ENCODE measurements at regions not wholly inside any gene's neighbourhood (a gene's known extent, or its start where the extent isn't known, plus 50 kb on each side); places are given as distances from the start of the nearest gene placed in this dataset.

DNA sequence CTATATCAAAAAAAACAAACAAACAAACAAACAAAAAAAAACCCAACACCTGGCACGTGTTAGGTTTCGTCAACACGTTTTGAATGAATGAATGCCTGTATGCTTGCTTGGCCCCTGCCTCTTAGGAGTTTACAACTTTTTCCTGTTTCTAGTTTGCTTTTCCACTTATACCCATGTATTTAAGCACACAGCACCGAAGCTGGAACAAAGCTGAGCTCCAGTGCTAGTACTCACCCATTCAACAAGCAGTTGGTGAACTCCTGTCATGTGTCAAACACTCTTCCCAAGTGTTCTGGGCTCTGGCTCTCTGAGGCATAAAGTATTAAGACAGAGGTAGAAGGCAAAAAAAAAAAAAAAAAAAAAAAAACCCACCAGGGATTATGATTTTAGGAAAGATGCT is 599.3 kb downstream of the BUD13 start:
- TF ChIP-seq, protein P1, sequence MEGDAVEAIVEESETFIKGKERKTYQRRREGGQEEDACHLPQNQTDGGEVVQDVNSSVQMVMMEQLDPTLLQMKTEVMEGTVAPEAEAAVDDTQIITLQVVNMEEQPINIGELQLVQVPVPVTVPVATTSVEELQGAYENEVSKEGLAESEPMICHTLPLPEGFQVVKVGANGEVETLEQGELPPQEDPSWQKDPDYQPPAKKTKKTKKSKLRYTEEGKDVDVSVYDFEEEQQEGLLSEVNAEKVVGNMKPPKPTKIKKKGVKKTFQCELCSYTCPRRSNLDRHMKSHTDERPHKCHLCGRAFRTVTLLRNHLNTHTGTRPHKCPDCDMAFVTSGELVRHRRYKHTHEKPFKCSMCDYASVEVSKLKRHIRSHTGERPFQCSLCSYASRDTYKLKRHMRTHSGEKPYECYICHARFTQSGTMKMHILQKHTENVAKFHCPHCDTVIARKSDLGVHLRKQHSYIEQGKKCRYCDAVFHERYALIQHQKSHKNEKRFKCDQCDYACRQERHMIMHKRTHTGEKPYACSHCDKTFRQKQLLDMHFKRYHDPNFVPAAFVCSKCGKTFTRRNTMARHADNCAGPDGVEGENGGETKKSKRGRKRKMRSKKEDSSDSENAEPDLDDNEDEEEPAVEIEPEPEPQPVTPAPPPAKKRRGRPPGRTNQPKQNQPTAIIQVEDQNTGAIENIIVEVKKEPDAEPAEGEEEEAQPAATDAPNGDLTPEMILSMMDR (IDR thresholded peaks at IDR 0.05; ENCODE audit: control insufficient read depth, insufficient read depth, low read depth, low read length, missing control alignments), result no peak
- DNase-seq (ENCODE audit: low read depth), result no peak
- H3K4me3 ChIP-seq (ENCODE audit: control insufficient read depth, low read depth, low read length), result no peak overlapping the region

DNA sequence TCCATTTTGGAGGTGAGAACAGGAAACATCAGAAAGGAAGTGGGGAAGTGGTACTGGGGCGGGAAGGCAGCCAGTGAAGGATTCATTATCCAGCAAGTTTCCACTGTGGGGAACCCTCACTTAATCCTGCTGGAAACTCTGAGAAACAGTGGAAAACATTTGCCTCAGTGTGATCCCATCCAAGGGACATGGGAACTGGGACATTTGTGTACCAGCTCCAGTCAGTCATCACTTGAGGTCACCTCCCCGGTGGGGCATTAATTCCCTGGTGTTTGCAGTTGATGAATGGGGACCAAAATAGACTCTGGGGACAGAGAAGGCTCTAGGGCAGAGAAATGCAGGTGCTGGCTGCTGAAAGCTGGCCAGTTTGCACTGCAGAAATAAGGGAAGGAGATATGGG is 599.9 kb downstream of the BUD13 start:
- no peak overlapping the region for H3K4me3 ChIP-seq (ENCODE audit: control insufficient read depth, low read depth, low read length)
- no peak for DNase-seq (ENCODE audit: low read depth)
- TF ChIP-seq, protein P1 (IDR thresholded peaks at IDR 0.05; ENCODE audit: control insufficient read depth, insufficient read depth, low read depth, low read length, missing control alignments), result no peak

DNA sequence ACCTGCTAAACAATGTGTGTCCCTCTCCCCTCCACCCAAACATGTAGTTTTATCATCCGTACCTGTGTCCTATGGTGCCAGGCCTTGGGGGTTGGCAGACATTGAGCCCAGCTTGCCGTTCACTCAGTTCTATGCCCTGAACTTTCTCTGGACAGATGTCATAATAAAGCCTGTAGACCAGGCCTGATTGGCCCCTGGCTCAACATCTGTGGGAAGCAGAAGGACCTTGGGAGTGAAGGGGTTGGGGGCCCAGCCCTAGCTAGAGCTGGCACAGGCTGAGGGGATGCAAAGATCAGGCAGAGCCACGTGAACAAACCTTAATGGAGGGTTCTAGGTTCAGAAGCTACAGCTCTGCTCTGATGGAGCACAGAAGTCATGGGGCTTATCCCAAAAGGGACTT is 600.6 kb downstream of the BUD13 start:
- TF ChIP-seq, protein P1 (IDR thresholded peaks at IDR 0.05; ENCODE audit: control insufficient read depth, insufficient read depth, low read depth, low read length, missing control alignments), result no peak
- DNase-seq (ENCODE audit: low read depth), result no peak
- H3K4me3 ChIP-seq (ENCODE audit: control insufficient read depth, low read depth, low read length), result no peak overlapping the region

DNA sequence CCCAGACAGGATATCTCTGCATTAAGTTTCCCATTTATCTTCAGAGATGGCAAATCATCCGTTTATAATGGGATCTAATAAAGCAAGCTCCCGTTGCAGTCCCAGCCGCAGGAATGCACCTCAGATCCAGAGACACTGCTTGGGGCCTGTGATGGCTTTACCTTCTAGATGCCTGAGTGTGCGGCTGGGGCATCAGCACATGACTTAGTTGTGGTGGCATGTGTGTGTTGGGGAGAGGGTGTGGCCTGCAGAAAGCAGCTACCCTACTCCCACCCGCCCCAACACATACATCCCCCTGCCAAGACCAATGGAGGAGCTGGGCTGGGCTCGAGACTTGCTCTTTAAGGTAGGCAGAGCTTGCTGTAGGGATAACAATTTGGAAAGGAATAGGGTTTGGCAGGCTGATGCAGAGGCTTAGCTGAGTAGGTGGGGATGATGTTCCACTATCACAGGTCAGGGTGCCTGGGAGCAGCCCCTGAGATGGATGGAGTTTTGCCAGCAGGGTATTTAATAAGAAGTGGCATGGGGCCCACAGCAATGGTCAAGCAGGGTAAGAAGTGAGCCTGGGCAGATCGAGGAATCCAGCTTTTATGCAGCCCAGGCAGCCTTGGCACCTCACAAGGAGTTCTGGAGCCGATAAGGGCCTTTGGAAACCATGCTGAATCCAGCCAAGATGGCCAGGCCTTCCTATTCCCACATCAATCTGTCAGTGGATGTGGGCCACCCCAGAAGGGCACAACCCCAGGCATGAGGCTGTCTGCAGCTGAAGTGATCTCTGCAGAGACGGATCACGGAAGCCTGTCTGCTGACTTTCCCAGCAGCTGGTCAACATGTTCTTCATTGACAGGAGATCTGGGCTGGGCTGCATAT is 601.3 kb downstream of the BUD13 start:
- no peak for DNase-seq (ENCODE audit: low read depth)
- TF ChIP-seq, protein P1 (IDR thresholded peaks at IDR 0.05; ENCODE audit: control insufficient read depth, insufficient read depth, low read depth, low read length, missing control alignments), result no peak
- H3K4me3 ChIP-seq (ENCODE audit: control insufficient read depth, low read depth, low read length), result no peak overlapping the region

DNA sequence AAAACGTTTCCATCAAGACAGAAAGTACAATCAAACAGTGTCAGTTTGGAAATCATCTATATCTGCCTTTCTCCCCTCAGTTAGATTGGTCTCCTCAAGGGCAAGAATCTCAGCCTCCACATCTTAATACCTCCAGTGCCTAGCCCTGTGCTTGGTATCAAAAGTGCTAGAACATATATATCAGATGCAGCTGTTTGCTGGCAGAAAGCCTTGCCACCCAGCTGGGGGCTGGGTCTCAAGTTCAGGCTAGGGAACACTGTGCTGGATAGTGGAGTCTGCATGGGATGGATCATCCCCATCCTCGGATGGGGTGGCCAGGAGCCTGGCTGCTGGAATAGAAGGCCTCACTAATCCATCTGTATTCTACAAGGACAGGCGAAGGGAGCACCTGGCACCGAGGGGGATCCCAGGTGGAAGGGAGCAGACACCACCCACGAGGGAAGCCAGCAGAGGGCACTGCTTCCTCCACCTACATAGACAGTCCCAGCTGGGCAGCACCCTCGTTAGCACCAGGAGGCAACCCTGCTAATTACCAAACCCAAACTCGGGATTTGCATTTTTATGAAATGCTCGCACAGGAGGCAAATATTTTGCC is 602.2 kb downstream of the BUD13 start:
- DNase-seq (ENCODE audit: low read depth), result no peak
- TF ChIP-seq, protein P1 (IDR thresholded peaks at IDR 0.05; ENCODE audit: control insufficient read depth, insufficient read depth, low read depth, low read length, missing control alignments), result no peak
- H3K4me3 ChIP-seq (ENCODE audit: control insufficient read depth, low read depth, low read length), result no peak overlapping the region

DNA sequence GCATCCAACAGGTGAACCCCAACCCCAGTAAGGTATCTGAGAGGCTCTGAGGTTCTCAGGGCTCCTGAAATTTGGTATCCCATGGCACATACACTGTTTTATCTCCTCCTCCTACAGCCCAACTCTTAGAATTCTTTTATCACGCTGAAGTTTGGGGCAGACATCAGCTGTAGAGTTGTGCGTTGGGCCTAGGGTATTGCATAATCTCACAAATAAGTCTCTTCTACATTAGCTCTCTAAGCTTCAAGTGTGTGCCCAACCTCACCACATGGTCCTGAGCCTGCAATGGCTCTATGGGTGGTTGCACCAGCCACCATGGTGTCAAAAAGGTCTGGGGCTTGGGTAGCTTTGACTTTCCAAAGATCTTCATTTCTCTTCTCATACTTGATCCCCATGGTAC is 603.0 kb downstream of the BUD13 start:
- no peak overlapping the region for H3K4me3 ChIP-seq (ENCODE audit: control insufficient read depth, low read depth, low read length)
- DNase-seq (ENCODE audit: low read depth), result no peak
- TF ChIP-seq, protein P1 (IDR thresholded peaks at IDR 0.05; ENCODE audit: control insufficient read depth, insufficient read depth, low read depth, low read length, missing control alignments), result no peak

Data from AG09309 (cell line).